Osteoblast (primary cell): ENCODE measurements at regions not wholly inside any gene's neighbourhood (a gene's known extent, or its start where the extent isn't known, plus 50 kb on each side); places are given as distances from the start of the nearest gene placed in this dataset.

Experiments used
- DNase-seq: peaks from one replicate; pipeline ENCODE4 v3.0.0; 2011; ENCODE audit warnings: low spot score, mixed read lengths; ENCODE audit not compliant: insufficient read length; ENCODE audit errors: missing footprints
- H2AFZ ChIP-seq: 2 replicates; pipeline ENCODE4 v1.6.0; 2011; ENCODE audit warnings: mild to moderate bottlenecking, low read length
- H3K27ac ChIP-seq: 2 replicates; pipeline ENCODE4 v1.5.1; 2011; ENCODE audit warnings: mild to moderate bottlenecking, low read depth, low read length, moderate library complexity
- H3K27me3 ChIP-seq: 2 replicates; pipeline ENCODE4 v1.6.0; 2012; ENCODE audit warnings: mild to moderate bottlenecking, control low read depth, inconsistent platforms, low read length, moderate library complexity; ENCODE audit not compliant: insufficient read depth
- H3K36me3 ChIP-seq: 2 replicates; pipeline ENCODE4 v1.5.1; 2011; ENCODE audit warnings: mild to moderate bottlenecking, low read length, control low read depth, moderate library complexity; ENCODE audit not compliant: insufficient read depth
- H3K4me1 ChIP-seq: 2 replicates; pipeline ENCODE4 v1.5.1; 2011; ENCODE audit warnings: mild to moderate bottlenecking, low read length, control low read depth, moderate library complexity; ENCODE audit not compliant: insufficient read depth
- H3K4me2 ChIP-seq: 2 replicates; pipeline ENCODE4 v1.6.0; 2011; ENCODE audit warnings: mild to moderate bottlenecking, low read length; ENCODE audit not compliant: insufficient read depth
- H3K4me3 ChIP-seq: fragments of 200-600 bp; sonication (generic); 3 replicates; pipeline ENCODE4 v1.5.1; 2012; ENCODE audit warnings: mild to moderate bottlenecking, low read length, inconsistent platforms; ENCODE audit not compliant: insufficient read depth
- H3K79me2 ChIP-seq: 2 replicates; pipeline ENCODE4 v1.6.0; 2012; ENCODE audit warnings: mild to moderate bottlenecking, low read length, control low read depth, inconsistent platforms; ENCODE audit not compliant: insufficient read depth
- H3K9me3 ChIP-seq: 2 replicates; pipeline ENCODE4 v1.5.1; 2011; ENCODE audit warnings: low read depth, low read length, control low read depth
- H4K20me1 ChIP-seq: 2 replicates; pipeline ENCODE4 v1.6.0; 2012; ENCODE audit warnings: mild to moderate bottlenecking, low read length, control low read depth; ENCODE audit not compliant: insufficient read depth
- TF ChIP-seq, protein P1 (sequence below): IDR thresholded peaks from 2 replicates; pipeline ENCODE4 v1.5.1; 2011; ENCODE audit warnings: mild to moderate bottlenecking, low read depth, low read length, moderate library complexity; ENCODE audit errors: extremely low read depth

GRCh38 chr4:156217236-156217635, 263.6 kb upstream of the CTSO start:
- no peak overlapping the region for H3K4me3 ChIP-seq
- no peaks in the 10 kb centered on the region for H3K4me1 ChIP-seq
- no peak overlapping the region for H2AFZ ChIP-seq
- no peak overlapping the region for H3K27ac ChIP-seq
- no peaks in the 10 kb centered on the region for H4K20me1 ChIP-seq
- no peaks in the 10 kb centered on the region for H3K9me3 ChIP-seq
- no peaks in the 10 kb centered on the region for H3K27me3 ChIP-seq
- H3K36me3 ChIP-seq: no peaks in the 10 kb centered on the region
- no peak overlapping the region for H3K4me2 ChIP-seq
- DNase-seq: no peak
- H3K79me2 ChIP-seq: no peaks in the 10 kb centered on the region
- TF ChIP-seq, protein P1, sequence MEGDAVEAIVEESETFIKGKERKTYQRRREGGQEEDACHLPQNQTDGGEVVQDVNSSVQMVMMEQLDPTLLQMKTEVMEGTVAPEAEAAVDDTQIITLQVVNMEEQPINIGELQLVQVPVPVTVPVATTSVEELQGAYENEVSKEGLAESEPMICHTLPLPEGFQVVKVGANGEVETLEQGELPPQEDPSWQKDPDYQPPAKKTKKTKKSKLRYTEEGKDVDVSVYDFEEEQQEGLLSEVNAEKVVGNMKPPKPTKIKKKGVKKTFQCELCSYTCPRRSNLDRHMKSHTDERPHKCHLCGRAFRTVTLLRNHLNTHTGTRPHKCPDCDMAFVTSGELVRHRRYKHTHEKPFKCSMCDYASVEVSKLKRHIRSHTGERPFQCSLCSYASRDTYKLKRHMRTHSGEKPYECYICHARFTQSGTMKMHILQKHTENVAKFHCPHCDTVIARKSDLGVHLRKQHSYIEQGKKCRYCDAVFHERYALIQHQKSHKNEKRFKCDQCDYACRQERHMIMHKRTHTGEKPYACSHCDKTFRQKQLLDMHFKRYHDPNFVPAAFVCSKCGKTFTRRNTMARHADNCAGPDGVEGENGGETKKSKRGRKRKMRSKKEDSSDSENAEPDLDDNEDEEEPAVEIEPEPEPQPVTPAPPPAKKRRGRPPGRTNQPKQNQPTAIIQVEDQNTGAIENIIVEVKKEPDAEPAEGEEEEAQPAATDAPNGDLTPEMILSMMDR: no peak

DNA sequence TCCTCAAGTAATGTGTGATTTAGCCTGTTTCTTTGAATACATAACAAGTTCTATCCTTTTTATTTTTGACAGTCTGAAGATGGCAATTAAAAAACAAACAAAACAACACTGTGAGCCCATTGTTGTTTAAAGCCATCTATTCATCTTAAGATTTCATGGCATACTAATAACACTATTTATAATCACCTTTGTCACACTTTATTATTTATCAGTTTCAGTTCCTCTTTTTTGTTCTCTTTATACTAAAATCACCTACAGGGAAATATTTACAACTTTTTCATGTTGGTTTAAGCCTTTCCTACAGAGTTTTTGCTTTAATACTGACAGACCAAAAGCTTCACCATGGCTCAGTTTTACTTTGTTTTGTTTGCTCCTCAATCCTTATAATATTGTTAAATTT, 247.4 kb upstream of the CTSO start:
- Histone ChIP-seq H4K20me1 (no peaks in the 10 kb centered on the region), H2AFZ (no peak overlapping the region), H3K9me3 (no peaks in the 10 kb centered on the region), H3K27me3 (no peaks in the 10 kb centered on the region), H3K4me2 (no peak overlapping the region), H3K36me3 (no peaks in the 10 kb centered on the region), H3K79me2 (no peaks in the 10 kb centered on the region), H3K4me1 (no peaks in the 10 kb centered on the region), H3K4me3 (no peak overlapping the region), H3K27ac (no peak overlapping the region)
- no peak for DNase-seq
- TF ChIP-seq, protein P1: no peak

DNA sequence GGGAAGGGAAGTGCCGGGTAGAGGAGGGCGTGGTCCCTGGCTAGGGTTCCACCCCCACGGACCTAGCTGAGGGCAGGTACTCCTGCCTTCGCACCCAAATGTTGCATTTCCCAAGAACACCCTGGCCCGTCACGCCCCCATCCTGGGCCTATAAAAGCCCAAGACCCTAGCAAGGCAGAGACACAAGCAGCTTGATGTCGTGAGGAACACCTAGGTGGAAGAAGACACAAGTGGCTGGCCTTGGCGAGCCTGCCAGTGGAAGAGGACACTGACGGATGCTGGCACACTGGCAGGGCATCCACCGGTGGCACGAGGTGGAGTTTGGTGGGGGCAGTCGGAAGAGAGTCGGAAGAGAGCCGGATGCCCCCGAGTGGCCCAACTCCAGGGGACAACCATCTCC, 244.8 kb upstream of the CTSO start:
- TF ChIP-seq, protein P1: no peak
- no peaks in the 10 kb centered on the region for H3K9me3 ChIP-seq
- peaks cover under 1% of the 10 kb centered on the region for H3K4me1 ChIP-seq
- no peak overlapping the region for H3K27ac ChIP-seq
- no peak overlapping the region for H3K4me2 ChIP-seq
- H2AFZ ChIP-seq: no peak overlapping the region
- H3K27me3 ChIP-seq: no peaks in the 10 kb centered on the region
- no peak overlapping the region for H3K4me3 ChIP-seq
- no peaks in the 10 kb centered on the region for H3K79me2 ChIP-seq
- H3K36me3 ChIP-seq: no peaks in the 10 kb centered on the region
- DNase-seq: no peak
- no peaks in the 10 kb centered on the region for H4K20me1 ChIP-seq

DNA sequence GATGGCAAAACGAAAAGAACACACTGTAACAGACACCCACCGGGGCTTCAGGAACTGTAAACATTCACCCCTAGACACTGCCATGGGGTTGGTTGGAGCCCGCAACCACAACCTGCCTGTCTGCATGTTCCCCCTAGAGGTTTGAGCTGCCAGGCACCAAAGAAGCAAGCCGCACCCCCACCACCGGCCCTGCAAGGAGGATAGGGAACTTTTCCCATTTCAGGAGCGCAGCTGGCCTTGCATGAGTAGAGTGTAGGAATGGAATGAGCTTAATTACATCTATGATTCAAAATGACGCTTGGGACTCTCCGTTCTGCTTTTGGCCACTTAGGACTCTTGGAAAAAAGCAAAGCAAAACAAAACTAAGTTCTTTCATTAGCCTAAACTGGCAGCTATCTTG, 243.6 kb upstream of the CTSO start:
- Histone ChIP-seq H3K4me2 (no peak overlapping the region), H3K4me1 (peaks cover 2% of the 10 kb centered on the region), H3K36me3 (no peaks in the 10 kb centered on the region), H3K4me3 (no peak overlapping the region), H3K27ac (no peak overlapping the region), H3K79me2 (no peaks in the 10 kb centered on the region), H3K27me3 (no peaks in the 10 kb centered on the region), H4K20me1 (no peaks in the 10 kb centered on the region), H3K9me3 (no peaks in the 10 kb centered on the region), H2AFZ (no peak overlapping the region)
- peak; percentile 36 for DNase-seq
- TF ChIP-seq, protein P1: no peak
